ENCODE measurements at regions not wholly inside any gene's neighbourhood (a gene's known extent, or its start where the extent isn't known, plus 50 kb on each side); places are given as distances from the start of the nearest gene placed in this dataset.
"Not testable (repeated sequence)": the region's sequence is repeated elsewhere in the genome, so short reads cannot be mapped to it uniquely, and the experiment has no call there.

DNA sequence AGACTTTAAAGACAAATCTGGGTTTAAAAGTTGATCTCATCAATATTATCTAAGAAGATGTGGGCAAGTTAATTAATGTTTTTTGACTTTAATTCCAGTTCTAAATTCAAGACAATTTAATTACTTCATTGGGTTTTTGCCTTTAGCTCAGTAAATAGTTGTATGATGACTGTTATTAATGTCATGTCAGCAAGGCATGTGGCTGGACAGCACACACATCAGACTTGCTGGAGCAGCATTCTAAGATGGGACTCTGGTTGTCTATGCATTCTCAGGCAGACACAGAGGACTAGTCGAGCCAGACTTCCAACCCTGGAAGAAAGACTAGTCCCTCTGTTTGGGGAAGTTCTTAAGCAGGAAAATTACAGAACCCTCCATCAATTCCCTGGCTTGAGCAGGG, 180.7 kb upstream of the GK2 start:
- DNase-seq (ENCODE audit: low read depth), result no peak
- TF ChIP-seq, protein P1, sequence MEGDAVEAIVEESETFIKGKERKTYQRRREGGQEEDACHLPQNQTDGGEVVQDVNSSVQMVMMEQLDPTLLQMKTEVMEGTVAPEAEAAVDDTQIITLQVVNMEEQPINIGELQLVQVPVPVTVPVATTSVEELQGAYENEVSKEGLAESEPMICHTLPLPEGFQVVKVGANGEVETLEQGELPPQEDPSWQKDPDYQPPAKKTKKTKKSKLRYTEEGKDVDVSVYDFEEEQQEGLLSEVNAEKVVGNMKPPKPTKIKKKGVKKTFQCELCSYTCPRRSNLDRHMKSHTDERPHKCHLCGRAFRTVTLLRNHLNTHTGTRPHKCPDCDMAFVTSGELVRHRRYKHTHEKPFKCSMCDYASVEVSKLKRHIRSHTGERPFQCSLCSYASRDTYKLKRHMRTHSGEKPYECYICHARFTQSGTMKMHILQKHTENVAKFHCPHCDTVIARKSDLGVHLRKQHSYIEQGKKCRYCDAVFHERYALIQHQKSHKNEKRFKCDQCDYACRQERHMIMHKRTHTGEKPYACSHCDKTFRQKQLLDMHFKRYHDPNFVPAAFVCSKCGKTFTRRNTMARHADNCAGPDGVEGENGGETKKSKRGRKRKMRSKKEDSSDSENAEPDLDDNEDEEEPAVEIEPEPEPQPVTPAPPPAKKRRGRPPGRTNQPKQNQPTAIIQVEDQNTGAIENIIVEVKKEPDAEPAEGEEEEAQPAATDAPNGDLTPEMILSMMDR (IDR thresholded peaks at IDR 0.05; ENCODE audit: control insufficient read depth, insufficient read depth, low read depth, low read length, missing control alignments), result no peak
- no peak overlapping the region for H3K4me3 ChIP-seq (ENCODE audit: control insufficient read depth, low read depth, low read length)

DNA sequence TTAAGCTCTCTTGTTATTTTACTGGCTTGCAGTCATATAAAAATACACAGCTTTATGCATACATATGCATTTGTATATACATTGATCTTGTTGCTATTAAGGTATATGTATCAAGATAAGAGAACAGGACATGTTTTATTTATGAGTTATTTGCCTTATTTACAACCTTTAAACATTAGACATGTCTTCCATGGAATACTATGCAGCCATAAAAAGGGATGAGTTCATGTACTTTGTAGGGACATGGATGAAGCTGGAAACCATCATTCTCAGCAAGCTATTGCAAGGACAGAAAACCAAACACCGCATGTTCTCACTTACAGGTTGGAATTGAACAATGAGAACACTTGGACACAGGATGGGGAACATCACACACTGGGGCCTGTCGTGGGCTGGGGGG, 179.2 kb upstream of the GK2 start:
- H3K4me3 ChIP-seq (ENCODE audit: control insufficient read depth, low read depth, low read length); DNase-seq (ENCODE audit: low read depth): not testable (repeated sequence)

DNA sequence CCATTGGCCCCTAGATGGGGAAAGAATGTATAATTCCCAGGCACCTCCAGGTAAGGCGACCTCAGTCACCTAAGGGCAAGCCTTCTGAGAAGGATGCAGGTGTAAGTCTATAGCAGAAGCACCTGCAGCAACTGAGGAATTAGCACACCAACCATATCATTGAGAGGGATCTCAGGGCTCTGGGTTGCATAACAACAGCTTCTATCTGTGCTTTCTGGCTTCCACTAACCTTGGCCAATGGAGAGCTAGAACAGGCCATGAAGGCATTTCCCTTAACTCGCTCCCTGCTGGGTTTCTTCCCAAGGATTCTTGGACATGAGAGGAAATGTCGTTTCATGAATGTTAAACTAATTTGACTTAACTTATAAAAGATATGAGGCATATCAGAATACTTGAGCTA, 177.8 kb upstream of the GK2 start:
- DNase-seq (ENCODE audit: low read depth), result no peak
- TF ChIP-seq, protein P1 (IDR thresholded peaks at IDR 0.05; ENCODE audit: control insufficient read depth, insufficient read depth, low read depth, low read length, missing control alignments), result no peak
- H3K4me3 ChIP-seq (ENCODE audit: control insufficient read depth, low read depth, low read length), result no peak overlapping the region

DNA sequence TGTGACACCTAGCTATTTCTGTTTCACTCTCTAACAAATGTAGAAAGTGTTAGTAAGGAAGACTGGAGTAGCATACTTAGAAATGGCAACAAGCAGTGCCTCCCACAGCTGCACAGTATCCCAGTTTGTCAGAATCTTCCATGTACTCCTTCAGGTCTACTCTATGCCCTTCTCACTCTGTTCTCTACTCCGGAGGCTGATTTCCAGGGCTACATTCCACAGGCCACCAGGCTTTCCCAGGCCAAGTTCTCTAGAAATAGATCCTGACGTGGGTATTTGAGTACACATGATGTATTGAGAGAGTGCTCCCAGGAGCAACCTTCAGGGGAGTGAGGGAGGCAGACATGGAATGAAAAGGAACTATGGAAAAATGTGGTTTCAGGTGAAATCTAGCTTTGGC, 177.3 kb upstream of the GK2 start:
- TF ChIP-seq, protein P1 (IDR thresholded peaks at IDR 0.05; ENCODE audit: control insufficient read depth, insufficient read depth, low read depth, low read length, missing control alignments), result no peak
- H3K4me3 ChIP-seq (ENCODE audit: control insufficient read depth, low read depth, low read length), result no peak overlapping the region
- no peak for DNase-seq (ENCODE audit: low read depth)

DNA sequence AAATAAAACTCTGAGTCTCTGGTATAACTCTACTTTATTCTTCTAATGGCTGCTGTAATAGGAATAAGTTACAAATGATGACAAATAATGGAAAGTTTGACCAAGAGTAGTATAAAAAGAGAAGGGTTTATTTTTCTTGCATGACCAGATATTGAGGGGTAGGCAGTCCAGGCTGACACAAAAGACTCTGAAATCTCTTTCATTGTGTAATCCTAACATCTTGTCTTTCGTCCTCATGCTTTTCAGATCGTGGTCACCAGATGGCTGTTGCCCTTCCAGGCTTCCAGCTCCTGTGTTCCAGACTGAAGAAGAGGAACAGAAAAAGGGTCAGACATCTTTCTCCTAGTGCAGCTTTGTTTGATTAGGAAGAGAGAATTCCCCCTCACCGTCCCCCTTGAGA, 176.9 kb upstream of the GK2 start:
- TF ChIP-seq, protein P1 (IDR thresholded peaks at IDR 0.05; ENCODE audit: control insufficient read depth, insufficient read depth, low read depth, low read length, missing control alignments), result no peak
- H3K4me3 ChIP-seq (ENCODE audit: control insufficient read depth, low read depth, low read length), result no peak overlapping the region
- DNase-seq (ENCODE audit: low read depth), result no peak

DNA sequence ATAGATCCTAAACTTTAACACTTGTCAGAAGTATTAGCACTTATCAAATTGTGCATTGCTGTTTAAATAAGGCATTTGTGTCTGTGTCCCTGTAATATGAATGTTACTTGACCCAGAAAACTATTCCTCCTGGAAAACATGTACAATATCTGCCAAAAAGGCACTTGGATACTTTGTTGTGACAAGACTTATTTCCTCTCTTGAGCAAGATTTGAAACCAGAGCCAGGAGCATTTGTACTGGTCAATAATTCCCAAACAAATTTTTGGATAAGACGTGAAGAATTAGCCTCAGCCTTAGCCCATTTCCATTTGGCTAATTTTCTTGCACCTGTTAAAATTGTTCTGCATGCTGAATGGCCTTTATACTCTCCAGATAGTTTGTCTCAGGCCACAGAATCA, 176.3 kb upstream of the GK2 start:
- H3K4me3 ChIP-seq (ENCODE audit: control insufficient read depth, low read depth, low read length), result no peak overlapping the region
- no peak for DNase-seq (ENCODE audit: low read depth)
- TF ChIP-seq, protein P1 (IDR thresholded peaks at IDR 0.05; ENCODE audit: control insufficient read depth, insufficient read depth, low read depth, low read length, missing control alignments), result no peak

DNA sequence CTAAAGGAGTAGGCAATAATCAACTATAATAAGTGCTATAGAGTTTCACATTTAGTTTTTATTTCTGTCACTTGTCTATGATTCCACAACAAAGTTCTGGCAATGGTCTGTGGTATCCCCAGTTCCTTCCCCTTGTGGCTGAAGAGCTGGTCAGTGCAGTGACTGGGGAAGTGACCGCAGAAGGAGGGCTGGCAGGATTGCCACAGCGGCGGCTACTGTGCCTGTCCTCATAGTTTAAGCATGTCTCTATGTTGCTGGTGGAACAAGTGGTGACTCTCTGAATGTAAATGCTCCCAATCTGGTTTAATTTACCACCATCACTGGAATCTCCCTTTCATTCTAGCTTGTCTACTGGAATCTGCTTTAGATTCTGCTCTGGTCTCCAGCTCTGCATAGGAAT, 170.6 kb upstream of the GK2 start:
- no peak overlapping the region for H3K4me3 ChIP-seq (ENCODE audit: control insufficient read depth, low read depth, low read length)
- no peak for DNase-seq (ENCODE audit: low read depth)
- TF ChIP-seq, protein P1 (IDR thresholded peaks at IDR 0.05; ENCODE audit: control insufficient read depth, insufficient read depth, low read depth, low read length, missing control alignments), result no peak
